SU-DHL-6 (cell line): ENCODE measurements at regions not wholly inside any gene's neighbourhood (a gene's known extent, or its start where the extent isn't known, plus 50 kb on each side); places are given as distances from the start of the nearest gene placed in this dataset.

Experiments used
- H2AFZ ChIP-seq: fragments of 200-600 bp; sonication (generic); 2 replicates; pipeline ENCODE4 v1.6.1; 2014; ENCODE audit warnings: low read depth, mild to moderate bottlenecking, moderate library complexity, mixed read lengths, antibody characterized with exemption, low read length; ENCODE audit not compliant: severe bottlenecking
- H3F3A ChIP-seq: fragments of 200-600 bp; shearing (Covaris generic); 2 replicates; pipeline ENCODE4 v1.6.0; 2016; ENCODE audit warnings: antibody characterized with exemption, mild to moderate bottlenecking; ENCODE audit not compliant: insufficient read depth
- H3K27ac ChIP-seq: fragments of 200-600 bp; sonication (generic); 2 replicates; pipeline ENCODE4 v1.5.1; 2016; ENCODE audit warnings: low read depth, mild to moderate bottlenecking, low read length, moderate library complexity, mixed read lengths
- H3K27me3 ChIP-seq: fragments of 200-600 bp; sonication (generic), shearing (Covaris generic); 2 replicates; pipeline ENCODE4 v1.6.0; 2014; ENCODE audit warnings: mild to moderate bottlenecking, low read length
- H3K36me3 ChIP-seq: fragments of 200-600 bp; sonication (generic); 2 replicates; pipeline ENCODE4 v1.6.1; 2014; ENCODE audit warnings: mild to moderate bottlenecking, low read length, mixed read lengths
- H3K4me2 ChIP-seq: fragments of 300-600, 200-600 bp; shearing (Covaris generic), sonication (generic); 2 replicates; pipeline ENCODE4 v1.6.0; 2014; ENCODE audit warnings: low read length, low read depth, mild to moderate bottlenecking; ENCODE audit not compliant: poor library complexity, severe bottlenecking
- H3K4me3 ChIP-seq: fragments of 200-600 bp; sonication (generic); 2 replicates; pipeline ENCODE4 v1.5.1; 2014; ENCODE audit warnings: antibody characterized with exemption, low read length, mild to moderate bottlenecking, mixed read lengths; ENCODE audit not compliant: insufficient read depth, poor library complexity, severe bottlenecking
- H3K79me2 ChIP-seq: fragments of 200-600 bp; sonication (generic); 2 replicates; pipeline ENCODE4 v1.6.1; 2014; ENCODE audit warnings: mild to moderate bottlenecking, low read length, moderate library complexity; ENCODE audit not compliant: insufficient read depth
- H3K9ac ChIP-seq: fragments of 200-600 bp; sonication (generic); 2 replicates; pipeline ENCODE4 v1.7.0; 2014; ENCODE audit warnings: mild to moderate bottlenecking, low read length
- H3K9me2 ChIP-seq: fragments of 200-600 bp; sonication (generic); replicated peaks from 2 replicates; pipeline ENCODE4 v1.6.1; 2014; ENCODE audit warnings: low read length; ENCODE audit not compliant: insufficient read depth
- H3K9me3 ChIP-seq: fragments of 200-600 bp; sonication (generic); 2 replicates; pipeline ENCODE4 v1.6.1; 2014; ENCODE audit warnings: low read length, mixed read lengths; ENCODE audit not compliant: insufficient read depth
- H4K20me1 ChIP-seq: fragments of 200-600 bp; sonication (generic); 2 replicates; pipeline ENCODE4 v1.6.1; 2014; ENCODE audit warnings: low read depth, mild to moderate bottlenecking, antibody characterized with exemption, low read length, moderate library complexity, mixed read lengths
- CTCF ChIP-seq: fragments of 200-600 bp; sonication (generic); IDR thresholded peaks from one replicate; pipeline ENCODE4 v1.5.1; 2017; ENCODE audit warnings: antibody characterized with exemption, mild to moderate bottlenecking, low read length, moderate library complexity; ENCODE audit not compliant: insufficient read depth, poor library complexity, severe bottlenecking
- EZH2phosphoT487 ChIP-seq: fragments of 200-600 bp; sonication (generic), shearing (Covaris generic); conservative IDR thresholded peaks from 2 replicates; pipeline ENCODE4 v1.6.1; 2018; ENCODE audit warnings: mild to moderate bottlenecking, antibody characterized with exemption, low read length, moderate library complexity, mixed read lengths

- no peak overlapping the region for H3K4me2 ChIP-seq
- no peaks in the 10 kb centered on the region for H3K9me2 ChIP-seq
- no peaks in the 10 kb centered on the region for H4K20me1 ChIP-seq
- H3K4me3 ChIP-seq, result no peak overlapping the region
- H3K79me2 ChIP-seq, result no peaks in the 10 kb centered on the region
- no peaks in the 10 kb centered on the region for H3K27me3 ChIP-seq
- no peak overlapping the region for H3K9ac ChIP-seq
- H3K9me3 ChIP-seq, result peaks cover 3% of the 10 kb centered on the region; the same call in 1 of the 2 replicates
- H3K36me3 ChIP-seq, result no peaks in the 10 kb centered on the region
- H2AFZ ChIP-seq, result no peak overlapping the region
- no peaks in the 10 kb centered on the region for H3F3A ChIP-seq
- no peak for TF ChIP-seq EZH2phosphoT487
- no peak for TF ChIP-seq CTCF
- no peak overlapping the region for H3K27ac ChIP-seq
These were observed 109.8 kb upstream of the FAM180A start for GRCh38 chr7:135858379-135858778.

GRCh38 chr7:135857519-135858274, 109.1 kb upstream of the FAM180A start:
- TF ChIP-seq EZH2phosphoT487, result no peak
- TF ChIP-seq CTCF, result no peak
- no peak overlapping the region for H3K4me3 ChIP-seq
- H3K79me2 ChIP-seq, result no peaks in the 10 kb centered on the region
- no peaks in the 10 kb centered on the region for H3F3A ChIP-seq
- no peak overlapping the region for H3K9ac ChIP-seq
- H3K9me3 ChIP-seq, result peaks cover 3% of the 10 kb centered on the region; the same call in 1 of the 2 replicates
- H3K9me2 ChIP-seq, result no peaks in the 10 kb centered on the region
- no peak overlapping the region for H2AFZ ChIP-seq
- no peaks in the 10 kb centered on the region for H3K36me3 ChIP-seq
- no peak overlapping the region for H3K4me2 ChIP-seq
- H3K27ac ChIP-seq, result no peak overlapping the region
- no peaks in the 10 kb centered on the region for H4K20me1 ChIP-seq
- H3K27me3 ChIP-seq, result no peaks in the 10 kb centered on the region

GRCh38 chr7:135856356-135857144, 107.9 kb upstream of the FAM180A start:
- Histone ChIP-seq H3K27ac (no peak overlapping the region), H2AFZ (no peak overlapping the region), H3K36me3 (no peaks in the 10 kb centered on the region), H3K4me2 (no peak overlapping the region), H3K9me2 (no peaks in the 10 kb centered on the region), H4K20me1 (no peaks in the 10 kb centered on the region), H3F3A (no peaks in the 10 kb centered on the region), H3K4me3 (no peak overlapping the region), H3K27me3 (no peaks in the 10 kb centered on the region), H3K9me3 (peaks cover 3% of the 10 kb centered on the region; the same call in 1 of the 2 replicates), H3K9ac (no peak overlapping the region), H3K79me2 (no peaks in the 10 kb centered on the region)
- TF ChIP-seq EZH2phosphoT487 (no peak), CTCF (no peak)
